HEK293T (cell line): ENCODE measurements at regions not wholly inside any gene's neighbourhood (a gene's known extent, or its start where the extent isn't known, plus 50 kb on each side); places are given as distances from the start of the nearest gene placed in this dataset.

Experiments used
- CTCF ChIA-PET: fragments of 350-600 bp; formaldehyde crosslinking; extraction: SDS; loops from one replicate; lab custom pipeline; 2021; ENCODE audit warnings: antibody characterized with exemption, inconsistent platforms; lab: Yijun Ruan, JAX
- POLR2A ChIA-PET: fragments of 350-600 bp; formaldehyde crosslinking; extraction: SDS; loops from one replicate; lab custom pipeline; 2020; ENCODE audit warnings: antibody characterized with exemption, inconsistent platforms; lab: Yijun Ruan, JAX
- DNase-seq: peaks from one replicate; pipeline ENCODE4 v3.0.0; 2012; ENCODE audit warnings: mixed read lengths; ENCODE audit errors: extremely low spot score
- ARNT ChIP-seq: fragments of 450-650 bp; IDR thresholded peaks from 2 replicates; pipeline ENCODE4 v1.6.1; 2017; ENCODE audit warnings: mild to moderate bottlenecking
- BHLHE40 ChIP-seq: fragments of 450-650 bp; IDR thresholded peaks from 2 replicates; pipeline ENCODE4 v1.6.1; 2016; ENCODE audit warnings: mild to moderate bottlenecking, moderate library complexity, borderline replicate concordance
- CTBP1 ChIP-seq: fragments of 450-650 bp; IDR thresholded peaks from 2 replicates; pipeline ENCODE4 v1.6.1; 2016; ENCODE audit warnings: borderline replicate concordance
- ELF4 ChIP-seq: fragments of 450-650 bp; IDR thresholded peaks from 2 replicates; pipeline ENCODE4 v1.6.1; 2017; ENCODE audit warnings: antibody characterized with exemption
- FOXA1 ChIP-seq: fragments of 450-650 bp; IDR thresholded peaks from 2 replicates; pipeline ENCODE4 v1.6.1; 2016; ENCODE audit warnings: mild to moderate bottlenecking
- FOXK2 ChIP-seq: fragments of 450-650 bp; IDR thresholded peaks from 2 replicates; pipeline ENCODE4 v1.6.1; 2016; ENCODE audit warnings: mild to moderate bottlenecking
- FOXM1 ChIP-seq: fragments of 450-650 bp; IDR thresholded peaks from 2 replicates; pipeline ENCODE4 v1.6.1; 2017; ENCODE audit warnings: mild to moderate bottlenecking, borderline replicate concordance
- HDGF ChIP-seq: fragments of 450-650 bp; IDR thresholded peaks from 2 replicates; pipeline ENCODE4 v1.6.1; 2017; ENCODE audit warnings: antibody characterized with exemption, borderline replicate concordance
- L3MBTL2 ChIP-seq: fragments of 450-650 bp; conservative IDR thresholded peaks from 2 replicates; pipeline ENCODE4 v1.6.1; 2016; ENCODE audit warnings: mild to moderate bottlenecking
- LEF1 ChIP-seq: fragments of 450-650 bp; IDR thresholded peaks from 2 replicates; pipeline ENCODE4 v1.6.1; 2017; ENCODE audit warnings: mild to moderate bottlenecking, borderline replicate concordance
- NFRKB ChIP-seq: fragments of 450-650 bp; IDR thresholded peaks from 2 replicates; pipeline ENCODE4 v1.6.1; 2016; ENCODE audit warnings: mild to moderate bottlenecking, moderate library complexity
- SP1 ChIP-seq: fragments of 450-650 bp; IDR thresholded peaks from 2 replicates; pipeline ENCODE4 v1.6.1; 2017
- SUZ12 ChIP-seq: fragments of 450-650 bp; IDR thresholded peaks from 2 replicates; pipeline ENCODE4 v1.6.1; 2016; ENCODE audit warnings: mild to moderate bottlenecking
- TARDBP ChIP-seq: fragments of 450-650 bp; IDR thresholded peaks from 2 replicates; pipeline ENCODE4 v1.6.1; 2016
- ZNF384 ChIP-seq: fragments of 450-650 bp; IDR thresholded peaks from 2 replicates; pipeline ENCODE4 v1.6.1; 2016
- TF ChIP-seq, protein P1 (sequence below): fragments of 450-650 bp; IDR thresholded peaks from 2 replicates; pipeline ENCODE4 v1.6.1; 2016

DNA sequence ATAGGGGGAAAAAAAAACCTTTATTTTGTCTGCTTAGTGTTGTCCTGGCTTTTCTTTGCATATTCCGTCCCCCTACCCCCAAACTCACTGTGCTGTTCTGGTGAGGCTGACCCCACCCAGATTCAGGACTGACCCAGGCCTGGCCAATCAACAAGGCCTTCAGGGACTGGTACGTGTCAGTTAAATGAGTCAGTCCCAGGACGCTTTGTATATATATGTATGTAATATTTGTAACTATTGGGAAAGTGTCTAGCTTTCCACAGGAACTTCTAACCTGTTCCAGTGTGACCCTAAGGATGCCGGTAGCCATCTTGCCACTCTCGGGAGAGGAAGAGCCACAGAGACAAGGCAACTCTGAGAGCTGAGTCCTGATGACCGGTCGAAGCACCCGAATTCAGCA, 107.4 kb downstream of the VCPKMT start:
- POLR2A ChIA-PET, result no interaction called here
- TF ChIP-seq SP1 (no peak), HDGF (no peak), FOXK2 (no peak), CTBP1 (no peak), FOXM1 (no peak), FOXA1 (no peak), SUZ12 (no peak), ZNF384 (no peak), LEF1 (no peak), BHLHE40 (no peak), ARNT (no peak), L3MBTL2 (no peak), NFRKB (no peak), TARDBP (no peak), ELF4 (no peak)
- TF ChIP-seq, protein P1, sequence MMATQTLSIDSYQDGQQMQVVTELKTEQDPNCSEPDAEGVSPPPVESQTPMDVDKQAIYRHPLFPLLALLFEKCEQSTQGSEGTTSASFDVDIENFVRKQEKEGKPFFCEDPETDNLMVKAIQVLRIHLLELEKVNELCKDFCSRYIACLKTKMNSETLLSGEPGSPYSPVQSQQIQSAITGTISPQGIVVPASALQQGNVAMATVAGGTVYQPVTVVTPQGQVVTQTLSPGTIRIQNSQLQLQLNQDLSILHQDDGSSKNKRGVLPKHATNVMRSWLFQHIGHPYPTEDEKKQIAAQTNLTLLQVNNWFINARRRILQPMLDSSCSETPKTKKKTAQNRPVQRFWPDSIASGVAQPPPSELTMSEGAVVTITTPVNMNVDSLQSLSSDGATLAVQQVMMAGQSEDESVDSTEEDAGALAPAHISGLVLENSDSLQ, result no peak

DNA sequence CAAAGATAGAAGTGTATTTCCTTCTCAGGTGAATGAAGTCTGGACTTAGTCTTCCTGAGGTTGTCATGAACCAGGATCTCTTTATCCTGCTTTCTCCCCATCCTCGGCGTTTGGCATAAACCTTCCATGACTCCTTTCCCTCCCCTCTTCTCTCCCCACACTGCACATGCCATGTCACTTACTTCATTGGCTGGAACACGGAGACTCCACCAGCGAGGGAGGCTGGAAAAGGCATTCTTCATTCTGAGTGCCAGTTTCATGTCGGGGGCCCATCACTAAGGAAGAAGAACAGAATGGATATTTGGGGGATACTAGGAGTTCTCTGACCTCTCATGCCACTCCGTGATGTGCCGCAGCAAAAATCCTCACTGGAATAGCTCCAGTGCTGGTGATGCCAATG, 105.6 kb downstream of the VCPKMT start:
- CTCF ChIA-PET, result no interaction called here
- no peak for TF ChIP-seq SP1
- TF ChIP-seq FOXA1, result no peak
- TF ChIP-seq NFRKB, result no peak
- TF ChIP-seq, protein P1, result no peak
- no peak for TF ChIP-seq TARDBP
- no peak for TF ChIP-seq SUZ12
- TF ChIP-seq ZNF384, result no peak
- no peak for TF ChIP-seq HDGF
- TF ChIP-seq BHLHE40, result no peak
- TF ChIP-seq CTBP1, result no peak
- TF ChIP-seq FOXK2, result no peak
- no peak for TF ChIP-seq ARNT
- TF ChIP-seq LEF1, result no peak
- no peak for TF ChIP-seq L3MBTL2
- POLR2A ChIA-PET, result no interaction called here

More for the DNA sequence above, 107.4 kb downstream of the VCPKMT start:
- CTCF ChIA-PET, result no interaction called here
- no peak for DNase-seq

DNA sequence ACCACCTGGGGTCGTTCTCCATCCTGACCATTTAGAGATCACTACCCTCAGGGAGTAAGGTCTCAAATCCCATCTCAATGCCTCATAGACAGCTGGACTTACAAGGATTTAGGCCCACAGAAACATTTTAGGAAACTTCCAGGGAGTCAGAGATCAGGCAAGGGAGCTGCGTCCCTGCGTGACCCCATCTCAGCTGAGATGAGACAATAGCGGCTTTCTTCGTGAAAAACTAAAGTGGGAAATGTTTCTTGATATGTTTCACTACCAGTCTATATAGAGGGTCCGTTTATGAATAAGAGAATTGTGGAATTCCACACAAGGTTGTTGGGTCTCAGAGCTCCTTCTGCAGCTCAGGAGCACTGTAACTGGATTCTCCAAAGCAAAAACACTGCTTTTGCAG, 105.1 kb downstream of the VCPKMT start:
- CTCF ChIA-PET, result no interaction called here
- POLR2A ChIA-PET, result no interaction called here
- TF ChIP-seq BHLHE40, result no peak
- TF ChIP-seq FOXK2, result no peak
- TF ChIP-seq FOXA1, result no peak
- no peak for TF ChIP-seq HDGF
- TF ChIP-seq L3MBTL2, result no peak
- TF ChIP-seq ARNT, result no peak
- no peak for TF ChIP-seq CTBP1
- no peak for TF ChIP-seq FOXM1
- no peak for TF ChIP-seq ZNF384
- TF ChIP-seq, protein P1, result no peak
- TF ChIP-seq ELF4, result no peak
- TF ChIP-seq NFRKB, result no peak
- TF ChIP-seq SP1, result no peak
- no peak for TF ChIP-seq LEF1
- no peak for TF ChIP-seq SUZ12
- TF ChIP-seq TARDBP, result no peak
- no peak for DNase-seq

More for the DNA sequence above, 105.6 kb downstream of the VCPKMT start:
- DNase-seq, result no peak

DNA sequence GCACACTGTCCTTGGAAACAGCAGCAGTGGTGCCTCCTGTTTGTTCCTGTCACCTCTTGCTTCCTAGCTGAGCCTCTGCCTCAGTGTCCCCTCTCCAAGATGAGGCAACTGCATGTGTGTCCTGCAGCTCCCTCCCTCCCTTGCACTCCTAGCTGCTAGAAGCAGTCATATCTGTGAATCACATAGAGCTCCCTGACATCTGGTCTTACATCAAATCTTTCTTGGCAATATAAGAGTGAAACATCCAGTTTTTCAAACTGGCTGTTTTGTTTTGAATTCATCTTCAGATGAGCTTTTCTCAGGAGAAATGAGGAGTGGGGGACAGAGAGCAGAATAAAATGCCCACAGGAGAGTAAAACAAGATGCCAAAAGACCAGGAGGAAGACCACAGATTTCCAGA, 103.7 kb downstream of the VCPKMT start:
- ChIA-PET CTCF (no interaction called here), POLR2A (interaction anchor here (0.7 to 0.9 kb wide), 3 partner anchors 12 to 150 kb away, joined by 3 read pairs; no protein-coding TSS in a partner anchor)
- TF ChIP-seq SP1, result no peak
- TF ChIP-seq ARNT, result no peak
- no peak for TF ChIP-seq LEF1
- TF ChIP-seq FOXK2, result no peak
- no peak for DNase-seq

DNA sequence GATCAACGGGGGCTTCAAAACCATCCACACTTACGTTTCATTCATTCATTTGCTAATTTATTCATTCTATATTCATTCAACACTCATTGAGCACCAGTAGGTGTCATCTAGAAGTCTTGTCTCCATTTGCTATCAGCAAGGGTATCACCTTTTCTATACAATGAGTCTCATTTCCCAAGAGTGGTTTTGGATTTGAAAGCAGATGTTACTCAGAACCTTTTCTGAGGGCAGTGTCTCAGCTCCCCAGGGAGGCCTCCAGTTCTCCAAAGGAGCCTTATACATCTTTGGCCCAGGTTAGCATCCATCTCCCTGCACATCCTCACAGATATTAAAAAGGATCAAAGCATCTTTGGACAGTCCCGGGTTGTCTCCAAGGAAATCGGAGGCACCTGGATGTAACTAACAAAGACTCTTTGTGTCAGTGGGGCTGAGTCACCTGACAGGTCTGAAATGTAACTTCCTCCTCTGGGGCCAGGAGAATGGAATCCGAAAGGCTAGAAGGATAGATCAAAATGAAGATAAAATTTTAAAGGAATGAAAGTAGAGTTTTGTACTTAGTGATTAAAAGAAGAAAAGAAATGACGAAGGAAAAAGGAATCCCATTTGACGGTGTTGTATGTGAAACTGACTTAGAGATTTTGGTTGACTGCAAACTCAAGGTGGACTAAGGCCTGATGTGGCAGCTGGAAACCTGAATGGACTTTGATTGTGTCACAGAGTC, 103.0 kb downstream of the VCPKMT start:
- TF ChIP-seq, protein P1, result no peak
- TF ChIP-seq ARNT (no peak), ELF4 (no peak), CTBP1 (no peak), LEF1 (no peak), FOXM1 (no peak), TARDBP (no peak), BHLHE40 (no peak), NFRKB (no peak), FOXK2 (no peak), HDGF (no peak), L3MBTL2 (no peak), SUZ12 (no peak), SP1 (no peak)
- DNase-seq, result no peak
- ChIA-PET POLR2A (interaction anchor here (0.9 kb wide), 1 partner anchor 121 kb away, joined by 3 read pairs; no protein-coding TSS in a partner anchor), CTCF (no interaction called here)
